ENCODE measurements at regions not wholly inside any gene's neighbourhood (a gene's known extent, or its start where the extent isn't known, plus 50 kb on each side); places are given as distances from the start of the nearest gene placed in this dataset.

DNA sequence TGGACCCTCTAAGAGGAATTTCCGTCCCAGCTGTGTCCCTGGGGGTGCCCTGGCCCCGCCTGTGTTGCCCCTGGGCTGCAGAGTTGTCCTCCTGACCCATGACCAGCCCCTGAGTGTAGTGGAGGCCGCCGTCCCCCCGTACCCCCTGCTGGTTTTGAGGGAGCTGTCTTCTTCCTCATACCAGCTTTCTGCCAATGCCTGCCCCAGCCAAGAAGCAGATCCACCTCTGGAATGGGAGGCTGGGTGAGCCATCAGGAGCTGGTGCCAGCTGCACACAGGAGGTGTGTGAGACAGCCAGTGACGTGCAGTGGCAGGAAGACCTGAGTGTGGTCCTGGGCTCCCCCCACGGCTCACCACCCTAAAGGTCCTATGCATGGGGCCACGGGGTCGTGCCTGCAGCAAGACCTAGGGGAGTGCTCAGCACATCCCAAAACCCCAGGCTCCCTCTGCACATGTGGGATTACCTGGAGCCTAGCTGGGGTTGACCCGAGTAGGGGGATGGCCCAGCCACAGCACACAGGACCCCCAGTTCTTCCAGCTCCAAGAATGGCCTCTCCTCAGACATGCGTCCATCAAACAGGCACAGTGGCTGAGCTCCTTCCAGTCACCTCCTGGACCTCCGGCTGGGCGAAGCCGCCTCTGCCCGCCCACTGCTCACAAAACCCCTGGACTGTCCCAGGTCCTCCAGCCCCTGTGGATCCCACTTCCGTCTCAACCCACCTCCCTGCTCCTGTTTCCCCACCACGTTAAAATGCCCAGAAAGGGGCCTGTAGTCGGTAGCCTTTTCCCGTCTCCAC is 647.6 kb downstream of the BRD1 start:
- DNase-seq, result no peak

DNA sequence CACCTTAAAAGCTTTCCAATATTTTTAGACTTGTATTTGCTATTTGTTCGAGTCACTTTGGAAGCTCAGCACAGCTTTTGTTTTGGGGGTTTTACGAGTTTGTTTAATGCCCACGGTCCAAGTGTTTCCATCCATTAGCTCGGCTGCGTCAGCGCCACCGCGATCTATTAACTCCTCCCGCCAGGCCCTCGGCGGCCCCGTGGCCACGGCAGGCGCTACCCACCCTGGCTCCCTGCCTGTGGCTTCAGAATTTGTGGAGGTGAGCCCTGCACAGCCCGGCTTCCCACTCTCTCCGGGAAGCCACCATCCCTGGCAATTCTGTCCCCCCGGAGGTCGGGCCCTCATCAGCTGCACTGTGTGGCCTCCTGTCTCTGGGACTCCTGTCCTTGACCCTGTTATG is 648.5 kb downstream of the BRD1 start:
- no peak for DNase-seq

GRCh38 chr22:49178246-49179005 is 649.2 kb downstream of the BRD1 start:
- DNase-seq, result no peak

- no peak for DNase-seq
Observed at GRCh38 chr22:49177666-49178065, 650.0 kb downstream of the BRD1 start.

DNA sequence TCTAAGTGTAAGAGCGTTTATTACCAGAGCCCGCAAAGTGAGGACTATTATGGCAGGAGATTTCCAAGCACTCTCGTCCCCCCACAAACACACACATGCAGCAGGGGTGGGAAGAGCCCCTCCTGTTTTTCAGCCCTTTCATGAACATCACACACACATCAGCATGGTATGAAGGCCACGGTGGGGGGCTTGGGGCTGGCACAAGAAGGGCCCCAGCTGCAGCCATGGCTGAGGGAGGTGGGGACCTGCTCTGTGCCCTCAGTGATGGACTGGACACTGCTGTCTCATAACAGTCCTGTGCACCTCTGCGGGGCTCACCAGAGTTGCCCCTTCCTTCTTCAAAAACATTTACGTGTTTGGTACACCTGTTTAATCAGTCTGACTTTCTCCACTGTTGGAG is 650.7 kb downstream of the BRD1 start:
- DNase-seq, result no peak

GRCh38 chr22:49170053-49170452 is 657.6 kb downstream of the BRD1 start:
- DNase-seq, result no peak

- no peak for DNase-seq
Observed at GRCh38 chr22:49169074-49169744, 658.5 kb downstream of the BRD1 start.

DNA sequence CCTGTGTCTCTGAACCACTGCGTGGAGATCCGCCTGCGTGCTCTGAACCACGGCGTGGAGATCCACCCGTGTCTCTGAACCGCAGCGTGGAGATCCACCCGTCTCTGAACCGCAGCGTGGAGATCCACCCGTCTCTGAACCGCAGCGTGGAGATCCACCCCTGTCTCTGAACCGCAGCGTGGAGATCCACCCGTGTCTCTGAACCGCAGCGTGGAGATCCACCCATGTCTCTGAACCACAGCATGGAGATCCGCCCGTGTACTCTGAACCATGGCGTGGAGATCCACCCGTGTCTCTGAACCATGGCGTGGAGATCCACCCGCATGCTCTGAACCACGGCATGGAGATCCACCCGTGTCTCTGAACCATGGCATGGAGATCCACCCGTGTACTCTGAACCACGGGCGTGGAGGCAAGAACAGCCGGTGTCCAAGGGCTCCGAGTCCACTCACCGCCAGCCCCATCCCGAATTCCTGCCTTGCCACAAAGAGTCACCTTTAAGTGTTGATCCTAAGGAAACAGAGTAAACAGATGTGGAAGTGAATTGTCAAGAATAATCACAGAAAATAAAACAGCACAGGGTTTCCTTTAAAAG is 659.4 kb downstream of the BRD1 start:
- no peak for DNase-seq

- DNase-seq, result no peak
Observed at GRCh38 chr22:49166746-49167145, 660.9 kb downstream of the BRD1 start.

DNA sequence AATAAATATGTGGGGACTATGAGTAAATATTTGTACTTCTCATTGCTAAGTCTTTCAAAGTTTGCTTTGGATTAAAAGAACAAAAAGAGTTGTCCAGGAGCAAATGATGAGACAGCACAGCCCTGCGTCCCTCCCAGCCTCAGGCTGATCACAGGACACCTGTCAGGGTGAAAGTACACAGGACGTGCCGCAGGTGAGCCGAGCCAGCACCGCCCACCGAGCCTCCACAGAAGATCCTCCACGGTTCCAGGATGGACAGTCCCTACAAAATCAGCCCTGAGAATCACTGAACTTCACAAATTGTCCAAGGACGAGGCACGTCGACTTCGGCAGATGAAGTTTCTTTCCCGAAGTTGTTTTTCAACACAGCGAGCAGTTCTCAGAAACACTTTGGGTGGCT is 661.5 kb downstream of the BRD1 start:
- no peak for DNase-seq

DNA sequence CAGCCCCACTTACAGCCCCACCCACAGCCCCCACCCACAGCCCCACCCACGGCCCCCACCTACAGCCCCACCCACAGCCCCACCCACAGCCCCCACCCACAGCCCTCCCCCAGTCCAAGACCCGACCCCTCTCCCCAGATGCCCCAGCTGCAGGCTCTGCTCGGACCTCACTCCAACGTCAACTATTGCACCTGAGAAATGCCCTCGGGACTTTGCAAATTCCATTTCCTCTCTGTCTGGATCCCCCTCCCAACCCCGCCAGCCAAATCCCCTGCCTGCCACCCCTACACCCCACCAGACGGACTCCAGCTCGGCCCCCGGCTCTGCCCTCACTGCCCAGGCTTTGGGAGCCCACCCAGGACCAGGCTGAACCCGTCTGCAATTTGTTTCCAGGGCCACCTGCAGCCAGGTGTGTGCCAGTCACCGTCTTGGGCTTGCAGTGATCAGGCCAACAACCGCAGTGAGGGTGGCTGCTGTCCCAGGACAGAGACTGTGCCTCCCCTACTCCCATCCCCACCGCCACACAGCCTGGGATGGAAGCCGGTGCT is 662.8 kb downstream of the BRD1 start:
- no peak for DNase-seq

DNA sequence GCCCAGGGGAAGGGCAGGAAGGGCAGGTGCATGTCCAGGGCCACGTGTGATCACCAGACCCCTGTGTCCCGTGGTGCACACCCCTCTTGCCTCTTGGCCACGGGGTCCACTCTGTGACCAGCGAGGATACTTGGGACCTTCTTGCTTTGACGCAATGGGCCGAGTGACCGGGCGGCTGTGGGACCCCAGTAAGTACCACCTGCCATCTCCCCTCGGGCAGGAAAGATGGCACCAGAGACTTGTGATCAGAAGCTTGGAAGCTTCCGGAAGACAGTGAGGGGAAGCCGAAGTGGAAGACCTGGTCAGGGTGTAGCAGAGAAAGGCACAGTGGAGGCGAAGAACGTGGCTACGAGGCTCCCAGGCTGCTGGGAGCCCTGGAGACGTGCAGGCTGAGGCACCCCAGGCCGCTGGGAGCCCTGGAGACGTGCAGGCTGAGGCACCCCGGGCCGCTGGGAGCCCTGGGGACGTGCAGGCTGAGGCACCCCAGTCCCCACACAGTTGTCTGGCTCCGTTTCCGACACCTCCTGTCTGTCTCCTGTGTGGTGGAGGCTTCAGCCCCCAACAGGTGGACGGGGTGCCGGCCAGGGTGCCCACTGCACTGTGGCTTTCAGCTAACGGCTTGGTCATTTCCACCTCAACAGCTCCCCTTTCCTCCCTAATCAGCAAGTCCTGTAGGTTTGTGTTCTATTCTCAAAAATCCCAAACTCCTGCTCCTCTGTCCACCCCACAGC is 663.5 kb downstream of the BRD1 start:
- DNase-seq, result no peak

DNA sequence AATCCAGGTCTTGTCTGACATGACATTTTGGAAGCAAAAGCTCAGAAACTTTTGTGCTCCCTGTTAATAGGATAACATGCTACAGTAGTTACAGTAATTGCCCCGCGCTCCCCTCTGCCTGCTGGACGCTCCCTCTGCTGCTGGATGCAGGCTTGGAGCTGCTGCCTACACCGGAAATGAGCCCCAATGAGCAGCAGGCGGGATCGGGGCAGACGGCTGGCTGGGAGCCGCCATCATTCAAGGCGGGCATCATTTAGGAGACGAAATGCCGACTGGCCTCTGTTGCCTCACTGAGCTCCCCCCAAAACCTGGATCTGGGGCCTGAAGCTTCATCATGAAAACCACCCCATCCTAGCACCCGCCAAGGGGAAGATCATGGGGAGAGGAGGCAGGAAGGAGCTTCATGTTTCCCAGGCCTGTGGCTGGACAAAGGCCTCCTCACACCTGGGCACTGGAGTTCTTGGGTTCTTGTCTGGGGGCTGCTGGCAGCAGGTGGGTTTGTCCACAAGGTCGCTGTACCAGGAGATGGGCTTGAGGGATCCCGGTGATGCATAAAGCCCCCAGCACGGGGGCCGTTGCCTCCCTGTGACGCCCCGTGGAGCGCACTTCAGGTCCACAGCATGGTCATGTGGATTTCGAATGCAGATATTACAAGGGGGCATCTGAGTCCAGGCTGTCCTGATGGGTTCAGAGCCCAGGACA is 664.3 kb downstream of the BRD1 start:
- DNase-seq, result no peak

GRCh38 chr22:49162841-49163240 is 664.8 kb downstream of the BRD1 start:
- no peak for DNase-seq

DNA sequence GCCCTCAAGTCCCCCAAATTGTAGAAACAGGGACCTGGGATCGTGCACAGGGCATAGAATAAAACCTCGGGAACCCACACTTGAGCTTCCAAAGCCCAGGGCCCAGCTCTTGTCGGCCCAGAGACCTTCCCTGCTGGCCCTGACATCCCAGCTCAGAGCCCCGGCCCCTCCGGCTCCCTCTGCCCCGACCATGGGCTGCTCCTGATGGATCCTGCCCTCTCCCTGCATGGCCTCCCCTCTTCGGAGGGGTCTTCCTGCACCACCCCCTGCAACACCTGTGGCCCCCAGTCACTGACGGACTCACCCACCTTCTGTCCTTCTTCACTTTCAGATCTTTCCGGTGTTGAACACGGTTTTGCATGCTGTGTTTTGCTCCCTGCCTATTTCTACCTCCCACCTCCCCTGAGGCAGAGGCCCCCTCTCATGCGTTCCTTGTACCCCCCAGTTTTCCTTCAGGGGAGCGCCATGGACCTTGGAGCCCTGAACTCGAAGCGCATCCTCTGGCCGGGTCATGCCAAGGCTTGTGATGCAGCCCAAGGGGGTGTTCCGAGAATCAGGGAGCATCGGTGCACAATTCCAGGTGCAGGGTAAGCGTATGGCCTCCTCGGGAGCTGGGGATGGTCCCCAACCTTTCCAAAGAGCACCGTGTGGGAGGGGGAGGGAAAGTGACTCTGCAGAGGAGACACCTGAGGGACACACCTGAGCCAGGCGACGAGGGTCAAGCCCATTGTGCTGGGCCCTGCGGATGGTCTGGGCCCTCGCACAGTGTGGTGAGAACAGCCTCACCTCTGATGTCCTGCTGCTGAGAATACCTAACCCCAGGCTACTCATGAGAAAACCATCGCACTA is 666.4 kb downstream of the BRD1 start:
- DNase-seq, result no peak

- DNase-seq, result no peak
Observed at GRCh38 chr22:49160261-49161001, 667.2 kb downstream of the BRD1 start.

DNA sequence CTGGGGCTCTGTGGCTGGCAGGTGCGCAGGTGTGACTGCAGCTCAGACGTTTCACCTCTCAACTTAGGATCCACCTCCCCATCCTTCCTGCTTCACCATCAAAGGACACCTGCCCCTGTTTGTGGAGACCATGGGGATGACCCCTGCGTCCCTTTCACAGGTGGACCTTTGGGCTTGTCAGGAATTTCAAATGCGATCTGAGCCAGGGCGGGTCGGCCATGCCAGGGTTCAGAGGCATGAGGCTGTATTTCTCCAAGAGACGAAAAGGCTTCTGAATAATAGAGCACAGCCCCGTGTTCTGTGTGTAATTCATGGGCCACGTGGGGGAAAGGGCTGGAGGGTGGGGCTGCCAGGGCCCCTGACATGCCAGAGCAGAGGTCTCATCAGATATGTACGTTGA is 668.0 kb downstream of the BRD1 start:
- no peak for DNase-seq

DNA sequence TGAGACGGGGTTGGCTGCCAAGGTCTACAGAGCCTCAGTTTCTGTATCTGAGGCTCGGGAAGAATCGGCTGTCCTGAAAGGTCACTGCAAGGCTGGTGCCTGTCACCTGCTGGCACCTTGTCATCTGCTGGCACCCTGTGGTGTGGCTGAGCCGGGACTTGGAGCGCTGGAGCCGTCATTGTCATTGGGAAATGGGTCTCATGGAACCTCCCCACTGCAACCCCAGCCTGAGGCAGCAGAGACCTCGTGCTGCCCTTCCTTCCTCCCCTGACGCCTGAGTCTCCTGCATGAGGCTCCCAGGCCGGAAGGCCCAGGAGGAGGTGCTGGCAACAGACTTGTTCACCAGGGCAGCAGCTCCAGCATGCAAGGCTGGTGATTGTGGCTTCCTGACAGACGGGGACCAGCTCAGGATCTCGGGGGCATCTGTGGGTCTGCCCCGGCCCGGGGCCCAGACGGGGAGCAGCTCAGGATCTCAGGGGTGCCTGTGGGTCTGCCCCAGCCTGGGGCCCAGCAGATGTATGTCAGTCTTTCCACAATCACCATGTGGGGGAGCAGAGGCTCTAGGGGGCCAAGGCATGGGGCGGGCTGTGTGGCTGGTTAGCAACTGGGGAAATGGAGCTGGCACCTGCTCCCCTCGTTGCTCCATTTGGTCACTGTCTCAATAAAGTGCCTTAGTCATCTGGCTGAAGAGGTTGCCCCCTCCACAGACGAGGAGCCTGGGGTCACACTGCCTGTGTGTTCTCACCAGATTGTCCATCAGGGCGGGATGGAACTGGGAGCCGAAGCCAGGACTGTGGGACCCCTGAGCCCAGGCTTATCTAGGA is 668.7 kb downstream of the BRD1 start:
- no peak for DNase-seq

All from NCI-H2107 (cell line).